22Rv1 (cell line): ENCODE measurements at regions not wholly inside any gene's neighbourhood (a gene's known extent, or its start where the extent isn't known, plus 50 kb on each side); places are given as distances from the start of the nearest gene placed in this dataset.

ENCODE experiments used
- ZFX ChIP-seq: fragments of 450-650 bp; IDR thresholded peaks from 2 replicates; pipeline ENCODE4 v1.6.1; 2017; ENCODE audit warnings: antibody characterized with exemption, borderline replicate concordance
- TF ChIP-seq, protein P1 (sequence below): fragments of 450-650 bp; IDR thresholded peaks from 2 replicates; pipeline ENCODE4 v1.5.1; 2017; ENCODE audit warnings: mild to moderate bottlenecking

DNA sequence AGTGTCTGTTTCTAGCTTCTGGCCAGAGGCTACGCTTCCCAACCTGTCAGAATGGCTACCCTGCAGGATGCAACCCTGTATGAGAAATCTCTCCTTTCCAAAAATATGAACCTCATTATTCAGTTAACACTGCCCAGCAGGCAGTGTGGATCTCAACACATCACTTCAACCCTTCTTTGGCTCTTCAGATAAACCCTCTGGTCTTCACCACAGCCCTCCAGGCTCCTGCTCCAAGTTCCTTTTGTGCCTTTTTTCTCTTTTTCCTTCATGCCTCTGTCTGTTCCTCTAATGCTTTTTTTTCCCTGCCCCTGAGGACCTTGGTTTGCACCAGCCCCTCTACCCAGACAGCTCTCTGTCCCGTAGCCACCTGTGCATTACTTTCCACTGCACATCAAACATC is 207.4 kb downstream of the MYLK4 start:
- TF ChIP-seq, protein P1, sequence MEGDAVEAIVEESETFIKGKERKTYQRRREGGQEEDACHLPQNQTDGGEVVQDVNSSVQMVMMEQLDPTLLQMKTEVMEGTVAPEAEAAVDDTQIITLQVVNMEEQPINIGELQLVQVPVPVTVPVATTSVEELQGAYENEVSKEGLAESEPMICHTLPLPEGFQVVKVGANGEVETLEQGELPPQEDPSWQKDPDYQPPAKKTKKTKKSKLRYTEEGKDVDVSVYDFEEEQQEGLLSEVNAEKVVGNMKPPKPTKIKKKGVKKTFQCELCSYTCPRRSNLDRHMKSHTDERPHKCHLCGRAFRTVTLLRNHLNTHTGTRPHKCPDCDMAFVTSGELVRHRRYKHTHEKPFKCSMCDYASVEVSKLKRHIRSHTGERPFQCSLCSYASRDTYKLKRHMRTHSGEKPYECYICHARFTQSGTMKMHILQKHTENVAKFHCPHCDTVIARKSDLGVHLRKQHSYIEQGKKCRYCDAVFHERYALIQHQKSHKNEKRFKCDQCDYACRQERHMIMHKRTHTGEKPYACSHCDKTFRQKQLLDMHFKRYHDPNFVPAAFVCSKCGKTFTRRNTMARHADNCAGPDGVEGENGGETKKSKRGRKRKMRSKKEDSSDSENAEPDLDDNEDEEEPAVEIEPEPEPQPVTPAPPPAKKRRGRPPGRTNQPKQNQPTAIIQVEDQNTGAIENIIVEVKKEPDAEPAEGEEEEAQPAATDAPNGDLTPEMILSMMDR: no peak
- no peak for TF ChIP-seq ZFX
